ENCODE measurements at regions not wholly inside any gene's neighbourhood (a gene's known extent, or its start where the extent isn't known, plus 50 kb on each side); places are given as distances from the start of the nearest gene placed in this dataset.

GRCh38 chr2:212709280-212709679 is 170.7 kb upstream of the ERBB4 start:
- no peak for DNase-seq (ENCODE audit: low spot score)

GRCh38 chr2:212708355-212708754 is 169.8 kb upstream of the ERBB4 start:
- DNase-seq (ENCODE audit: low spot score) = no peak

DNA sequence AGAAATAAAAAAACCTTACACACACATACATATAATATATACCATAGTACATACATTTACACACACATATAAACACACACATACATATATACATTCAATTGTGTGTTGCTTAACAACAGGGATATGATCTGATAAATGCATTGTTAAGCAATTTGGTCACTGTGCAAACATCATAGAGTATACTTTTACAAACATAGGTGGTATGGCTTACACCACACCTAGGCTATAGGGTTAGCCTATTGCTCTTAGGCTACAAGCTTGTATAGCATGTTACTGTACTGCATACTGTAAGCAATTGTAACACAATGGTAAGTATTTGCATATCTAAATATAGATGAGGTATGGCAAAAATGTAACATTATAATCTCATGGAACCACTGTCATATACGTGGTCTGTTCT is 156.8 kb upstream of the ERBB4 start:
- no peak for DNase-seq (ENCODE audit: low spot score)

GRCh38 chr2:212694398-212694797 is 155.8 kb upstream of the ERBB4 start:
- DNase-seq (ENCODE audit: low spot score) = no peak

- DNase-seq (ENCODE audit: low spot score) = no peak
Observed at GRCh38 chr2:212692466-212692865, 153.9 kb upstream of the ERBB4 start.

- DNase-seq (ENCODE audit: low spot score) = peak; percentile 53
Observed at GRCh38 chr2:212686285-212686895, 147.8 kb upstream of the ERBB4 start.

DNA sequence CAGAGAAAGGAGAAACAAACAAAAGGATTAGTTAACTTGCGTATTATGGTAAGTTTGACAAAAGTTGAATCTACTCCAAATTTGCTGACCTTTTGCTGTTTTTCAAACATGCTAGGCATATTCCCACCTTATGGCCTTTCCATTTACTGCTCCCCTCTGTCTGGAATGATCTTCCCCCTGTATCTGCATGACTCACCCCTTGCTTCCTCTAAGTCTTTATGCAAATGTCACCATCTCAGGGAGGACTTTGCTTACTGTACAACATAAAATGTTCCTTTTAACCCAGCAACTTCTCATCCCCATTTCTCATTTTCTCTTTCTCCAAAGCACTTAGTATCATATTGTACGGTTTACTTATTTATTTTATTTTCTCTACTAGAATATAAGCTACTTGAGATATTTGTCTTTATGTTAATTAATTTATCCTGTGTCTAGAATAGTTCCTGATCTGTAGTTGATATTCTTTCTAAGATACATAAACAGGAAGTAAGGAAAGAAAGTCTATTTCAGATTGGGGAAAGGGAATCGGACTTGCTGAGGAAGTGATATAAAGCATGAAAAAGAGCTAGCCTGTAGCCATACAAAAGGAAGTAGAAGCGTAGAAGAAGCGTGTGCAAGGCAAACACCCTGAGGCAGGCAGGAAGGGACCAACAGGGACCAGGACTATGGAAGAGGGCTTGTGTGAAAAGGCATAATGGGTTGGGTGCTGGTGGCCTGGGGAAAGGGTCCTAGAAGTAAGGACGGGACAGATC is 144.9 kb upstream of the ERBB4 start:
- DNase-seq (ENCODE audit: low spot score) = peak; percentile 11

DNA sequence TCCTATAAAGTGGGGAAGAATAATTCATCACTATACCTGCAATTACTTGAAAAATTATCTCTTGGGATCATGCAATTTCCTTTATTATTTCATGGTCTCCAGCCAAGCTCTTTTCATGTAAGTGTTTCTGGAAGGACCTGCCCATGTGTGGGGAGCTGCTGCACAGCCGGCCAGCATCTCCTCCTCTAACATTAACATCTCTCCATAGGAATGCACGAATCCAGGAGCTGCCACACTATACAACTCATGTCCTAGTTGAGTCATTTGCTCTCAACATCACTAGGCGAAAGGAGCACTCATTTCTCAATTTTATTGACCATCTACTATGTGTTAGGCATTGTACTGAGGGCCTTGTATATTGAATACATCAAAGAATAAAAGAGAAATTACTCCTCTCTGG is 144.3 kb upstream of the ERBB4 start:
- no peak for DNase-seq (ENCODE audit: low spot score)

DNA sequence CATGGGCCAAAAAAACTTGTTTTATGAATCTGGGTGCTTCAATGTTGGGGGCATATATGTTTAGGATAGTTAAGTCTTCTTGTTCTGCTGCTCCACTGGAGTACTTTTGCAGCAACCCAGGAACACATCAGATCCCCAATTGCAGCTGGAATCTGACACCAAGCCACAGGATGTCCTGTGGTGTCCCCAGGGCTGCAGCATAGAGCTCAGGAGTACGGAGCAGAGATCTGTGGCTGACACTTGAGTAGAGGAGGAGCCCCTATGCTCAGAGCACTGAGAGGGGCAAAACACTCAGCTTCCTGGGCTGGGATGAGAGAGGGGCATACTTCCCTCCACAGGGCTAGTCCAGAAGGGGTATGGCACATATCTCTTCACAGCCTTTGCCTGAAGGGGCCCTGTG is 138.9 kb upstream of the ERBB4 start:
- no peak for DNase-seq (ENCODE audit: low spot score)

DNA sequence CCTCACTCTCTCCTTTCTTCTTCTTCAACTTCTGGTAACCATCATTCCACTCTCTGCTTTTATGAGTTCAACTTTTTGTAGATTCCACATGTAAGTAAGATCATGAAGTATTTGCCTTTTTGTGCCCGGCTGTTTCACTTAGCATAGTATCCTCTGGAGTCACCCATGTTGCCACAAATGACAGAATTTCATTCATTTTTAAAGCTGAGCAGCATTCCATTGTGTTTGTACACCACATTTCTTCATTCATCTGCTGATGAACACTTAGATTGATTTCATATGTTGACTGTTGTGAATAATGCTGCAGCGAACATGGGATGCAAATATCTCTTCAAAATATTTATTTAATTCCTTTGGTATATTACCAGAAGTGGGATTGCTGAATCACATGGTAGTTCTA is 133.6 kb upstream of the ERBB4 start:
- no peak for DNase-seq (ENCODE audit: low spot score)

GRCh38 chr2:212669761-212670160 is 131.2 kb upstream of the ERBB4 start:
- no peak for DNase-seq (ENCODE audit: low spot score)

- no peak for DNase-seq (ENCODE audit: low spot score)
Observed at GRCh38 chr2:212667751-212668316, 129.2 kb upstream of the ERBB4 start.

- peak; percentile 14 for DNase-seq (ENCODE audit: low spot score)
Observed at GRCh38 chr2:212665948-212666347, 127.3 kb upstream of the ERBB4 start.

DNA sequence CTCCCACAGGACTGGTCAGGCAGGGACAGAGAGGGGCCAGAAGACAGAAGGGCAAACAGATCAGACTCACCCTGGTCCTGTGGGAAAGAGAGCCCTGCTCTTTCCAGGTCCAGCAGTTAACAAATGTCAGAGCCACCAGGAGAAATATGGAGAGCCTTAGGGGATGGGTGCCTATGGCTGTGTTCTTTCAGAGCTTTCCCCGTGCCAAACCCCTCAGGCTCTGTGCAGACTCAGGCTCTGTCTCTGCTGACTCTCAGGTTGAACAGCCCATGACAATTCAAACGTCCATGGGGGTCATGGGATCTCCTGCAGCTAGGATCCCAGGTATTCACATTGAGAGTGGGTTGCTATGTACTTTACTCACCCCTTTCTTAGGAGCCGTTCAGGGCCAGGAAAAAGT is 120.8 kb upstream of the ERBB4 start:
- DNase-seq (ENCODE audit: low spot score) = no peak

GRCh38 chr2:212649646-212650045 is 111.0 kb upstream of the ERBB4 start:
- no peak for DNase-seq (ENCODE audit: low spot score)

DNA sequence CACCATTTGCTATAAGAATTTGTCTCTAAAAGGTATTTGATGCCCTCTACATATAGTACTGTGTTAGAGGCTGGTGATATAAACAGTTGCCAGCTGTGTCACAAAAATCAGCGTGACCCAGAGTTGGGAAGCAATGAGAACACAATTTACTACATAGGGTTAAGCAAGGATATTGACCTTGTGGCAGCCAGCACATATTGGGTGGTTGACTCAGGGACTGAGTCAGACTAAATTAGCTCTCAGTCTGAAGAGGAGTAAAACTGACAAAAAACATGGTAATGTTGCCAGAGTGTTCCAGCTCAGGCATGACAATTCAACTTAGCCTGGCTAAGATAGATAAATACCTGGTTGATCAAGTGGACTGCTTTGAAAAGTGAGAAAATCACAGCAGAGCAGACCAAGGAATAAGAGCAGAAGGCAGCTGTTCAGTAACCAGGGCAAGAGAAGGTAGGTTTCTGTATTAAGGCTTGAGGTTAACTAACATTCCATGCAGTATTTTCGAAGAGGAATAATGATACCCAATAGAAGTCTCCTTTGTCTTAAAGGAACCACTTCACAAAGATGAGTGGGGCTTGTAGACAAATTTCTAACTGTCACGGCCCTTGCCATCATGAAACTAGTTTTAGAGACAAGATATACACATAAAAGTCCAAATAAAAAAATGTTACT is 108.2 kb upstream of the ERBB4 start:
- peak; percentile 81 for DNase-seq (ENCODE audit: low spot score)

DNA sequence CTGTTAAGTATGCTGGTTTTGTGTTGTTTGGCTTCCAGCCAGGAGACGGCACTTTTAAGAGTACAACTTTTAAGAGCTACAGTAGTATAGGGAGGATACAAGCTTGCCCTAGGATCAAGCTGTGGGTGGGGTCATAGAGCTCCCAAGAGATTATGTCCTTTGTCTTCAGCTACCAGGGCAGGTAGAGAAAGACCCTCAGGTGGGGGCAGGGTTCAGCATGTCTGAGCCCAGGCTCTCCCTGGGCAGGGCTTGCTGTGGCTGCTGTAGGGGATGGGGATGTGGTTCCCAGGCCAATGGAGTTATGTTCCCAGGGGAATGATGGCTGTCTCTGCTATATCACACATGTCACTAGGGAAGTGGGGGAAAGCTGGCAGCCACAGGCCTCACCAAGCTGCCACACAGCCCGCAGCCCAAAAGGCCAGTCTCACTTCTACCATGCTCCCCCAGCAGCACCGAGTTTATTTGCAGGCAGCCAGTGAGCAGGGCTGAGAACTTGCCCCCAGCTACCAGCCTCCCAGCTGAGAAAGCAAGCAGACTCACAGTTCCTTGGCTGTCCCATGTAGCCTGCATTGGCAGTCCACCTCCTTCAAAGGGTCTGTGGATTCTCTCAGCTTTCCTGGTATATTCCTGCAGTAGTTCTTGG is 105.7 kb upstream of the ERBB4 start:
- no peak for DNase-seq (ENCODE audit: low spot score)

- no peak for DNase-seq (ENCODE audit: low spot score)
Observed at GRCh38 chr2:212640428-212640827, 101.8 kb upstream of the ERBB4 start.

- DNase-seq (ENCODE audit: low spot score) = no peak
Observed at GRCh38 chr2:212638694-212639093, 100.1 kb upstream of the ERBB4 start.

DNA sequence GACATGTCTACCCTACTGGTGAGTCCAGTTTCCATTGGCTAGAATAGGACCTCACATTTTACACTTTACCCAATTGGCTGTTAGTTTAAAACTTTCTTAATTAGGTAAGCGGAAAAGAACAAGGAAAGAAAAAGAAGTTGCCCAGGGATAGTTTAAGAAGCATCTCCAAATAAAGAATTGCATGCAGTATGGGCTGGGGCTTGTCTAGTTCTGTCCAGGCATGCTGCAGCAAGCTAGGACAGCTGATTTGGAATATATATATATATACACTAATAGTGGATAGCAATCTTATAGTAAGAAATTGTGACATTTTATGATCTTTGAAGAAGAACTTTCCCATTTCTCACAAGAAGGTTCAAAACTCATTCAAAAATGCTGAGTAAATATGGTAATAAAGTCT is 90.0 kb upstream of the ERBB4 start:
- no peak for DNase-seq (ENCODE audit: low spot score)

DNA sequence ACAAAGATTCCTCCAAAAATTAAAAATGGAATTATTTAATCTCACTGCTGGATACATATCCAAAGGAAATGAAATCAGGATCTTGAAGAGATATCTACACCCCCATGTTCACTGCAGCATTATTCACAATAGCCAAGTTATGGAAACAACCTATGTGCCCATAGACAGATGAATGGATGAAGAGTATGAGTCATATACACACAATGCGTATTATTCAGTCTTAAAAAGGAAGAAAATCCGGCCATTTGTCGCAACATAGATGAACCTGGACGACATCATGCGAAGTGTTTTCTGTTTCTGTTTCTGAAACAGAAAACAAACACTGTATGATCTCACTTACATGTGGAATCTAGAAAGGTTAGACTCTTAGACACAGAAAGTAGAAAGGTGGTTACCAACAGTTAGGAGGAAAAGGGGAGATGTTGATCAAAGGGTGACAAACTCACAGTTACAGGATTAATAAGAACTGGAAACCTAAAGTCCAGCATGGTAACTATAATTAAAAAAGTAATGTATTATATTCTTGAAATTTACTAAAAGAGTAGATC is 87.8 kb upstream of the ERBB4 start:
- no peak for DNase-seq (ENCODE audit: low spot score)

DNA sequence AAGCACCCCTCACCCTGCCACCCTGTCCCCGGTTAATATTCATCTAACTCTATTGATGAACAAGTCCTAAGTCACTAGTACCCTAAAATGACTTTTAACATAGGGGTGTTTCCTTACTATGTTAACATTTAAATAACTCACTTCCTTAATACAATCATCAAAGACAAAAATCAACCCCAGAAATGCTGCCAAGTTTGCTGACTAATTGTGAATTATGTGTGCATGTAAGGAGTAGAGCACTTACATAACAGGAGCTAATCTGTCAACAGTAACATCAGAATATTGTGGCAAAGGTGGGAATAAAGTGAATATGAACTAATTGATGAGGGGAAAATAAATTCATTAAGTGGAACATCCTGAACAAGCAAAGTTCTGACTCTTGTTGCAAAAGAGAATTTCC is 81.4 kb upstream of the ERBB4 start:
- no peak for DNase-seq (ENCODE audit: low spot score)

Data from A172 (cell line).